GM21737 (cell line): ENCODE measurements at regions not wholly inside any gene's neighbourhood (a gene's known extent, or its start where the extent isn't known, plus 50 kb on each side); places are given as distances from the start of the nearest gene placed in this dataset.
"Not testable (repeated sequence)": the region's sequence is repeated elsewhere in the genome, so short reads cannot be mapped to it uniquely, and the experiment has no call there.

Experiments used
- ATAC-seq: cut with Tn5 transposase; IDR thresholded peaks from one replicate; pipeline ENCODE4 v1.9.1; 2021; ENCODE audit warnings: mild to moderate bottlenecking, moderate library complexity; ENCODE audit not compliant: unreplicated experiment

DNA sequence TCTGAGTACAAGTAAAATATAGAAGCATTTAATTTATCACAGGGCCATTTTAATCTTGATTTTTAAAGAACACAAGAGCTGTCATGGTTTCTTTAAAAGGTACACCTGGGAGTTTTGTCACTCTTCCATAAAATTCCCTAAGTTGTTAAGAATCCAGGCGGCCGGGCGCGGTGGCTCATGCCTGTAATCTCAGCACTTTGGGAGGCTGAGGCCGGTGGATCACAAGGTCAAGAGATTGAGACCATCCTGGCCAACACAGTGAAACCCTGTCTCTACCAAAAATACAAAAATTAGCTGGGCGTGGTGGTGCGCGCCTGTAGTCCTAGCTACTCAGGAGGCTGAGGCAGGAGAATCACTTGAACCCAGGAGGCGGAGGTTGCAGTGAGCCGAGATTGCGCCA lies 278.3 kb downstream of the PCDH17 start:
- not testable (repeated sequence) for ATAC-seq

DNA sequence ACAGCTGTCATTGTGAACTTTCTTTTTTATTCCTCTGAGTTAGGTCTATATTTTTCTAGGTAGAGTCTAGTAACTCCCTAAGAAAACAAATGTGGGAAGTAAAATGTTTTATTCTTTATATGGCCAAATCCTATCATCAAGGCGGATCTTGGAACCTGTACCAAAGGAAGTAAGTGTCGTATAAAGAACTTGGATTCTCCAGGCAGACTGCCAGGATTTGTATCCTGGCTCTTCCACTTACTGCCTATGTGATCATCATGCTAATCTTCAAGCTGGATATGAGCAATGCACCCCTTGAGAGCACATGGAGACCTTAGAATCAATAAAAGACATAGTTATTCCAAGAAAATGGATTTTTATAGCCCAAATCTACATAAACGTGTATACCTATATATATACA lies 286.5 kb downstream of the PCDH17 start:
- no peak for ATAC-seq

DNA sequence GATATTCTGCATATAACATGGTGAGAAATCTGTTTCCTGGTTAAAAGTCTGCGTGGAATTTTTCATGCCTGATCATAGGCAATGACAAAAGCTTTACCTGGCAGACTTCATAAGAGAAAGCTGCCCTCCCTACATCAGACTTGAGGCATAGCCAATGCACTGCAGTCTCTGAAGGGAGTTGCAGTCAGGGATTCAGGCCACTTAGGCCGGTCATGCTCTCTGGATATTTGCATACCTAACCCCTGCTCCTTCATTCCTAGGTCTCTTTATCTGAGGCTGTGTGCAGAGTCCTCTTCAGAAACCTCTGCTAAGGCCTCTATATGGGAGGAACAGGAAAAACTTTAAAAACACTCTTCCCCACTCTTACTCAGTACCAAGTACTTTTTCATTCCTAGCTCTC lies 287.4 kb downstream of the PCDH17 start:
- ATAC-seq: no peak

DNA sequence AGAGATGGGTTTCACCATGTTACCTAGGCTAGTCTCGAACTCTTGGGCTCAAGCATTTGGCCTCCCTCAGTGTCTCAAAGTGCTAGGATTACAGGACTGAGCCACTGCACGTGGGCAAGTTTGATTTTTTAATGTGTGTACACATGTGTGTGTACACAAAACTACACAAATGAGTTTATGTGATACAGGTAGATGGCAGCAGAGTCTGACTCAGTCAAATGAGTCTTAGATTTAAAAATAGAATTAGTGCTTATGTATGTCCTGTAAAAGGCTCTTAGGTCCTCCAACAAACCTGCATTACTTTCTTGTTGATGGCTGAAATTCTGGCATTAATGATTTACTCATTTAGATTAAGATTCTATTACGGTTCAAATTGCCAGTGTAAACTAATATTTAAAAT lies 293.7 kb downstream of the PCDH17 start:
- ATAC-seq: no peak

DNA sequence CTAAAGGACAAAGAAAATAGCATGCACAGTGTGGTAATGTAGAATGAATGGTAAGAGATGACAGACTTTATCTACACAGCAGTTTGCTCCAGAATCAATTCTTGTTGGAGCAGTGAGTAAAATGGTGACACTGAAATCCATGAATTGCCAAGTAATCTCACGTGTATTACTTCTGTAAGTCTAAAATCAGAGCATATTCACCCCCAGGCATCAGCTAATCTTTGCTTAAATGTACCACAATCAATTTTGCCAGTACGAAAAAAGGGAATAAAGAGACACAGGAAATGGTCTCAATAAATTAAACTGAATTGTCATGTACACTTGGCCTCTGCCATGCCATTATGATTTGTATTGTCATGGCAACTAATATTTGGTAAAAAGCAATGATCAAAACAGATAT lies 294.2 kb downstream of the PCDH17 start:
- no peak for ATAC-seq

DNA sequence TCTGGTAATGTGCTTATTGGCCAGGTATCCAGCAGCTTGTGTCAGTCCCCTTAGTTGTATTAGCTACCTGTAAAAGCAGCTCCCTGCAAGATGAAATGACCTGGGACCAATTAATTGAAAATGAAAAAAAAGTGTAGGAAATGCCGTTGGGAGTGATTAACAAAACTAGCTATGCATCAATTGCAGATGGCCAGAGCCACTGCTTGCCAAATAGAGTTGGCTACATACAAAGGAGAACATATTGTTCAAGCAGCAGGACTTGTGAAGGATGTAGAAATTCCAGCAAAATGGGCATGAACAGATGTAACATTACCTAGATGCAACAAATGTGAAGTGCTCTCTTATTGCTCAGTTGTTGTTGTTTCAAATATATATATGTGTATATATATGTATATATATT lies 300.5 kb downstream of the PCDH17 start:
- no peak for ATAC-seq

DNA sequence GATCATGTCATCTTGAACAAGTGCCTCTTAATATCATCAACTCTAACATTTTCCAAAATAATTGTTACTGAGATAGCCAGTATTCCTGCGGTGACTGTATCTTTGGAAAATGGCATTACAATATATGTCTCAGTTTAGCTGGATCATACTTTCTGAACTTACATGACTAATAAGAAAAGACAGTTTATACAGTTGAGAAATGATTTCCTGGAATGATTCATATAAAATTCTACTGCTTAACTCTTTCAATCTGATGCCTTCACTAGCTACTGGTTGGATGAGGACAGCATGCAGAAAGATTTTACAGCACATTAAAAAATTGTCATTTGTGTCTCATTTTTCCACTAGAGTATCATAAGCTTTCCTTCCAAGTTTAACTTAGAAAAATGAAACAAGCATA lies 302.1 kb downstream of the PCDH17 start:
- ATAC-seq: no peak

DNA sequence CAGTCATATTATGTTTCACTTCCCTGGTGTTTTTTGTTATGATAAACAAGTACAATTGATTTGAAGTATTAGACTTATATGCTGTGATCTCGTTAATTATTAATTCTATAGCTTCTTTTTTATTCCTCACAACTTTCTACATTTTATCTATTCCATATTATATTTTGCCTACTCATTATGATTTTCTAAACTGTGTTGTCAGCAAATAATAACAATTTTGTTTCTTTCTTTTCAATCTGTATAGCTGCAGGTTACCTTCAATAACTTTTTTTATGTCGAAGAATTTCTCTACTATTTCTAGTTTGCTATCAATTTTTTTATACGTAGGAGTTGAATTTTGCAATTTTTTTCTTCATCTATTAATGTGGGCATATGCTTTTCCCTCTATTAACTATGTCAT lies 304.4 kb downstream of the PCDH17 start:
- ATAC-seq: no peak

DNA sequence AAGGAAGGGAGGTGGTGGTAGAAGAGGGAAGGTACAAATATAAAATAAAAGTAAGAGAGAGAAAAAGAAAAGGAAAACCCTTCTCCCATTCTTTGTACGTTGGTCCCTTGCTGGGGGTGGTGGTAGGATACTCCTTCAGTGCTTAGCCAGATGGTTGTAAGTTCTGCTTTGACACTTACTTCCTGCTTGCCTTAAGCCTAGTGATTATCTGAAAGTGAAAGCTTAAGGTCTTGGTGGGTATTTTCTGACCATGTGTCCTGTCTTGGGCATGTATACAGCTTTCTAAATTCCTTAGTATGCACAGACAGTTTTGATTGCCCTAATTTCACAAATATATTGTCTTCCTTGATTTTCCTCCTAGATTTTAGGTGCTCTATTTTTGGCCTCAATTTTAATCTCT lies 314.8 kb downstream of the PCDH17 start:
- no peak for ATAC-seq

DNA sequence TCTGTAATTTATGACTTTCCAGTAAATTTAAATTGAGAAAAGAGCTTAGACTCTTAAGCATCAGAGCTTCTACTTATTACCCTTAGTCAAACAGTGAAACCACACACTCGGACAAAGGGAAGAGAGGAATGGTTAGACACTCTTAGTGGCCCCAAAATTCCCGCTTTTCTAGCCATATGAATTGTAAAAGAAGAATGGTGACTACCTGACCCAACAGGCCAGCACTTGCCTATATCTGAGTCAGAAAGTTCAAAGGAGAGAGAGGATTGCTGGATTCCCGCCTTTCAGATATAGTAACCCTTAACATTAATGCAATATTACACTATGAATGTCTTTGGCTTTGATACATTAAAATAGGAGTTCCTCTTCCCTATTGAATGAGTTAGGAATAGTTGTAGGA lies 317.3 kb downstream of the PCDH17 start:
- ATAC-seq: no peak

DNA sequence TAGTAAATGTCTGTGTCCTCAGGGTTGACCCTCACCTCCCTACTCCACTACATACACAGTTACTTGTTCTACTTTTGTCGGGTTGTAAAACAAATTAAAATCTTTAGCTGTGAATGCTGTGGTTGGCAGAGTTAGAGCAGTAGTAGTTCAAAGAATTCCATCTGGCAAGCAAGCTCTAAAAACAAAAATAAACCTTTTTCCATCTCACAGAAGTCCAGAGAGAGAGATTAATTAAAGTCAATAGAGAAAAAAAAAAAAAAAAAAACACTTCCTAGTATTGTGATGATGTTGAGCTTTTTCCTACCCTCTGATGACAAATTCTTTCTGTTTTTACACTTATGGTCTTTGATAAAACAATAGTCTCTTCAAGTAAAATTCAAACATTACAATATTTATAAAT lies 338.4 kb downstream of the PCDH17 start:
- ATAC-seq: no peak

DNA sequence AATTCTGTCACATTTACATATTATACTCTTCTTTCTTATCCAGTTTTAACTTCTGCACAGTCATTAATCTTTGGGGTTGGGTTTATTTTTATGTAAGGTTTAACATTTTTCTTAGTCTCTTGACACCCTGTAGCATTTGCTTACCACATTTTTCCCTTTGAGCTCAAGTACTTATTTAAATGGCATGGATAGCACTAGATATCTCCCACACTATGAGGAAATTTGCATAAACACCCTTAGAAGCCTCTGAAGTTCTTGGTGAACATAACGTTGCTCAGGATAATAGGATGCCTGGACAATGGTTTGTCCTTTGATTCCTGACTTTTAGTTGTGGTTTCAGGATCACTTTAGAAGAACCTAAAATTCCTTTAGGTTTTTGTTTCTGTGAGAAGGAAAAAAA lies 338.9 kb downstream of the PCDH17 start:
- no peak for ATAC-seq

DNA sequence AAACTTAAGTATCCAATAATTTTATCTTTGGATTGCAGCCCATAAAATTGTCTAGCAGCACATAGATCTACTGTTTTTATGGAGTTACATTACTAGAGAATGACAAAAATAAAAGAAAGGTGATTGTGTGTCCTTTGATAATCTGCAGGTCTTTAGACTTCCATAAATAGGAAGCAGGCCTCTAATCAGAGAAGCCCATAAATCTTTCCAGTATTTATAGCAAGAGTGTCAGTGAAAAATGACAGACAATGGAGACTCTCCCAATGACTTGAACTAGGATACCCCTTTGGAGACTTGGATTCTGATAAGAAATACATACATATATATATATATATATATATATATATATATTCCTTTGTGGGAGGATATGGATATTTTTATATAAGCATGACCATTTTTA lies 351.2 kb downstream of the PCDH17 start:
- ATAC-seq: no peak

DNA sequence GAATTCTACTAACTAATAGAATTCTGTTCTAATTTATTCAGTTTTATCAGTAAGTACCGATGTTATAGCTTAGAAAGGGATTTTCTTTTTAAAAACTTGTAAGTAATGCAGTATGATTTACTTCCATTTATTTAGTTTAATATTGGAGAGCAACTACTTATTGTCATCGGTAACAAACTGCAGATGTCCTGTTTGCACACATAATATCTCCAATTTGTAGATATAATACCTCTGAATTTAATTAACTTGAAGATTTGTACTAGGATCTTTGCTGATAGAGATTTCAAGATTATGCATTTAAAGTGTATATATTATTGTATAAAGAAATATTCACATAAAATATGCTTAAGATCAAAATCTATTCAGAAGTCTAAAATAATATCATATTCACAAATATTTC lies 356.7 kb downstream of the PCDH17 start:
- no peak for ATAC-seq

DNA sequence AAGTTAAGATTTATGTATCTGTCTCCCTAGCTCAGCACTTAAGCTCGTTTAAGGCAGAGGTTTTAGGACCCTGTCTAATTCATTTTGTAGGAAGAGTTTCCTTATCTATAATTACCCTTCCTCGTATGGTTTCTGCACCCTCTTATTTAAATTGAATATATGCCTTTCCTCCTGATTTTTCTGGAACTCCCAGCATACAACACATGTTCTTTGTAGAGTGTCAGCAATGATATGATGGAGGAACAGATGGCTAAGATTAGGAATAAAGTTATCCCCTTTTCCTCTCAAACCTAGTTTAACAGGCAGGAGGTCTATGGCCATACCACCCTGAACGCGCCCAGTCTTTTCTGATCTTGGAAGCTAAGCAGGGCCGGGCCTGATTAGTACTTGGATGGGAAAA lies 359.5 kb downstream of the PCDH17 start:
- no peak for ATAC-seq

DNA sequence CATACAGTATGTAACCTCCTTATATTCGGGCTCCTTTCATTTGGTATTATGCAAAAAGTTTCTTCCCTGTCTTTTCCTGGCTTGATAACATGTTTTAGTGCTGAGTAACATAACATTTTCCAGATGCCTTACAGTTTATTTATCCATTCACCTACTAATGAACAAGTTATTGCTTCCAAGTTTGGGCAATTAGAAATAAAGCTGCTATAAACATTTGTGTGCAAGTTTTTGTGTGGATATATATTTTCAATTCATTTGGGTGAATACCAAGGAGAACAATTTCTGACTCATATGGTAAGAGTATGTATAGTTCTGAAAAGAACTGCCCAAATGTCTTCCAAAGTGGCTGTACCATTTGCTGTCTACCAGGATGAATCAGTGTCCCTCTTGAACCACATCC lies 360.9 kb downstream of the PCDH17 start:
- ATAC-seq: no peak

DNA sequence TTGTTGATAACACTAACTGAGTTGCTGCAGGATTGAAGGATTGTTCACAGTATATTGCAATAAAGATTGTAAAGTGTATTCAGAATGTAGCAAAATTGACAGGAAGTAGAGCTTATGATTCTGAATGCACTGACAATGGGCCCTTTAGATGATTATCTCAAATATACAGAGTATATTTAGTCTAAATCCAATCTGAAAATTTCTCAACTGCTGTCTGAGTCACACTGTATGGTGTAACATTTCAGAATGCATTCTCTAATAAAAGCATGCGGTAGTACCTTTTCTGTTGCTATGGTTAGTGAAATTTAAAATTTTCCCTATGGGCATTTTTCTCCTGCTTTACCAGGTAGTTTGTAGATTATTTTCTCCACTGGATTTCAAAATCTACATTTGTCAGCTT lies 365.2 kb downstream of the PCDH17 start:
- ATAC-seq: no peak

DNA sequence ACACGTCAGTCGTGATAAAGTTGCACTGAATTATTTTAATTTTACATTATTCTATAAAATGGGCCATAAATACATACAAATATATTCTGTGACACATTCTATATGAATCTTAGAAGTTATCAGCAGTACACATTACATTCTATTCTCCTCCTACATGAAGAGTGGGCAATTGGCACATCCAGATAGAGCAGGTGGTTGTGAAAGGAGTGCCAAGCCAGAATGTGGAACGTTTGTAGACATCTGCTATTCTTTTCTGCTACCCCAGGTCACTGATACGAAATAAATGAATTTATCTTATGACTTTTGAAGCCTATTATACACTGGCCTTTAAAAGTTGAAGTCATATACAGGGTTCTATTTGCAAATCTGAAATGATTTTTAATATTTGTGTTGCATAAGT lies 373.2 kb downstream of the PCDH17 start:
- ATAC-seq: no peak

DNA sequence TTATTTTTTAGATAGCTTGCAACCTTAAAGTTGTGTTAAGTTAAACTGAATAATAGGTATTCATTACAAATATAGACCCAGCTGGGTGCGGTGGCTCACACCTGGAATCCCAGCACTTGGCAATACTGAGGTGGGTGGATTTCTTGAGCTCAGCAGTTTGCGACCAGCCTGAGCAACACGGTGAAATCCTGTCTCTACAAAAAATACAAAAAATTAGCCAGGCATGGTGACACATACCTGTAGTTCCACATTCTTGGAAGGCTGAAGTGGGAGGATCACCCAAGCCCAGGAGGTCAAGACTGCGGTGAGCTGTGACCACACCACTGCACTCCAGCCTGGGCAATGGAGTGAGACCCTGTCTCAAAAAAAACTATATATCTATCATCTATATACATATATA lies 386.5 kb downstream of the PCDH17 start:
- ATAC-seq: no peak

DNA sequence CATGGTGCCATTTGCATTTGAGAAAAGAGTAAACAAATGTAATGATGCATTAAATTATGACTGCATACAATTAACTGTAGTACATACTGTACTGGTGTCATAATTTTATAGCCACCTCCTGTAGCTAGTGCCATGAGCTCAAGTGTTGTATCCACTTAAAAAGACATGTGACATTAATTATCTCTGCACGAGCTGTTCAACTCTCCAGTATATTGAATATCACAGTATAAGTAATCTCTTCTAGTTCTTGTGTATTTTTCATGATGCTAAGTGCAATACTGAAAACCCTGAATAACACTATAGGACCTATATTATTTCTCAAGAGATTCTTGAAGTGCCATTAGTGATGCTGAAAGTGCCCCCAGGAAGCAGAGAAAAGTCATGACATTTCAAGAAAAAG lies 387.3 kb downstream of the PCDH17 start:
- ATAC-seq: no peak

DNA sequence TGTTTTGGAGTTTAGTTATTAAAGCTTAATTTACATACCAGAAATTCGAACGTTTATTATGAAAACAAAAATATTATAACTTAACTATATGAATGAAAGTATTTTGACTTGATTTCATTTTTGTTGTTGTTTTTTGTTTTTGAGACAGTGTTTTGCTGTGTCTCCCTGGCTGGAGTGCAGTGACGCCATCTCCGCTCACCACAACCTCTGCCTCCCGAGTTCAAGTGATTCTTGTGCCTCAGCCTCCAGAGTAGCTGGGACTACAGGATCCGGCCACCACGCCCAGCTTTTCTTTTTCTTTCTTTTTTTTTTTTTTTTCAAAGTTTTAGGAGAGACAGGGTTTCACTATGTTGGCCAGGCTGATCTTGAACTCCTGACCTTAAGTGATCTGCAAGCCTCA lies 392.6 kb downstream of the PCDH17 start:
- ATAC-seq: no peak

DNA sequence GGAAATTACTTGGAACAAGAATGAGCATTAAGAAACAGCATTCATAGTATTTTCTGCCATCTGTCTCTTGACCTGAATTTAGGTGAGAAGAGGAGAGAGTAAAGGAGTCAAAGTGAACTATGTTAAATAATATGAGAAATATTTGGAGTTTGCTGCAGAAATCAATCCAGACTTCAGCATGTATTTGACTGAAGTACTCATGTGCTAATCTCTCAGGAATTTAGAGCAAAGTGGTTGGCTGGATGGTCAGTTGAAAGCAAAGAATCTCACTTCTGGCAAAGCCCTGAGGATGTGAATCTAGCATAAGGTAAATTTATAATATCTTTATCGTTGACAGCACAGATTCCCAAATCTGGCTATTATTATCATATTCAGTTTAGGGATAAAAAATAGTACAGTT lies 394.3 kb downstream of the PCDH17 start:
- no peak for ATAC-seq

DNA sequence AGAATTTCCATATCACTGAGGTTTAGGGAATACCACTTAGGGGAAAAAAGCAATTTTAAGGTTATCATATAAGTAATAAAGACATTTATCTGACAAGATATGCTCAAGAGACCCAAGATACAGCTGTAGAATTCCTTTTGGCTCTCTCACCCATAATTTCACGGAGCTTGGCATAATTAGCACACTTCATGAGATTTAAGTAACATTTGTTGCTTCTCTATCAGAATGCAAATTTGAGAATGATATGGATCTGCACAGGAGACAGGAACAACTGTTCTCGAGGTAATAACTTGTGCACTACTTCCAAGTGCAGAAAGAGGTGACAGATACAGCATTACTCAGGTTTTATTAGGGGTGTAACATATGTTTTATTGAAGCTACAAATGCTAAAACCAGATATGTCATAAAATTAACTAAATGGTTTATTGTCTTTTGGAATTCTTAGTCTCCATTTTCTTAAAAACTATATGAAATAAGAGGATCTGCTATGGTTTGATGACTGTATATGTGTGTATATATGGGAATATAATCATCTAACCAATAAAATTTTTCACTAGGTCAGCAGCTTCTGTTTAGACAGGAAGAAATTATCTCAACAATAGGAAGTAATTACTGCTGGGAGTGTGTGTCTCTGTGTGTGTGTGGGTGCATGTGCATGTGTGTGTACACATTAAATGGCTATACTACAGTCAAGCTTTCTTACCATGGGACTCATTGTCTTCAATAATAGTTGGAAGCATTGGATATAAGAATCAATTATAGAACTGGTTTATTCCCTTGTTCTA lies 401.3 kb downstream of the PCDH17 start:
- ATAC-seq: no peak
